HepG2 (cell line): ENCODE measurements at regions not wholly inside any gene's neighbourhood (a gene's known extent, or its start where the extent isn't known, plus 50 kb on each side); places are given as distances from the start of the nearest gene placed in this dataset.

Source experiments
- BHLHE40 ChIP-seq: IDR thresholded peaks from 2 replicates; pipeline ENCODE4 v1.6.1; 2011; ENCODE audit warnings: low read length, improper control_type of control experiment
- ELF1 ChIP-seq: sonication (generic); formaldehyde crosslinking; IDR thresholded peaks from 2 replicates; pipeline ENCODE4 v1.4.0; 2020; ENCODE audit warnings: missing genetic modification reagents
- KLF15 ChIP-seq: sonication (generic); formaldehyde crosslinking; IDR thresholded peaks from 2 replicates; pipeline ENCODE4 v1.8.1; 2023; ENCODE audit warnings: borderline replicate concordance, mild to moderate bottlenecking, inconsistent platforms, missing genetic modification reagents, mixed read lengths
- MEIS2 ChIP-seq: sonication (generic); formaldehyde crosslinking; IDR thresholded peaks from 2 replicates; pipeline ENCODE4 v1.9.0; 2021; ENCODE audit warnings: mild to moderate bottlenecking, missing genetic modification reagents
- PHB2 ChIP-seq: fragments of 450-650 bp; IDR thresholded peaks from 2 replicates; pipeline ENCODE4 v1.6.1; 2018; ENCODE audit not compliant: partially characterized antibody
- REPIN1 ChIP-seq: sonication (generic); formaldehyde crosslinking; IDR thresholded peaks from 2 replicates; pipeline ENCODE4 v1.8.0; 2022; ENCODE audit warnings: missing genetic modification reagents, low read depth, mild to moderate bottlenecking, borderline replicate concordance
- ZNF34 ChIP-seq: sonication (generic); formaldehyde crosslinking; IDR thresholded peaks from 2 replicates; pipeline ENCODE4 v1.4.0; 2020; ENCODE audit warnings: mild to moderate bottlenecking, missing genetic modification reagents, borderline replicate concordance
- ZNF430 ChIP-seq: sonication (generic); formaldehyde crosslinking; IDR thresholded peaks from 2 replicates; pipeline ENCODE4 v1.9.0; 2021; ENCODE audit warnings: mild to moderate bottlenecking, missing genetic modification reagents
- ZNF570 ChIP-seq: sonication (generic); formaldehyde crosslinking; IDR thresholded peaks from 2 replicates; pipeline ENCODE4 v1.4.0; 2020; ENCODE audit warnings: mild to moderate bottlenecking, missing genetic modification reagents, borderline replicate concordance
- TF ChIP-seq, protein P1 (sequence below), 2 experiments: sonication (generic) in 1 of 2; formaldehyde crosslinking in 1 of 2; IDR thresholded peaks; 2 replicates each; pipeline versions ENCODE4 v1.4.0 to v1.6.1; 2016 to 2020; ENCODE audit warnings: borderline replicate concordance in 1 of 2, low read depth in 1 of 2, mild to moderate bottlenecking in 1 of 2, missing genetic modification reagents in 1 of 2
- TF ChIP-seq, protein P2 (sequence below): sonication (generic); formaldehyde crosslinking; IDR thresholded peaks from 2 replicates; pipeline ENCODE4 v1.8.0; 2022; ENCODE audit warnings: missing genetic modification reagents, mild to moderate bottlenecking, moderate library complexity, borderline replicate concordance
- TF ChIP-seq, protein P3 (sequence below): sonication (generic); formaldehyde crosslinking; IDR thresholded peaks from 2 replicates; pipeline ENCODE4 v1.5.1; 2020; ENCODE audit warnings: mild to moderate bottlenecking, missing genetic modification reagents
- TF ChIP-seq, protein P4 (sequence below): IDR thresholded peaks from 2 replicates; pipeline ENCODE4 v1.6.1; 2016; ENCODE audit warnings: missing compliant biosample characterization, missing genetic modification reagents, borderline replicate concordance
- TF ChIP-seq, protein P5 (sequence below): IDR thresholded peaks from 2 replicates; pipeline ENCODE4 v1.6.1; 2016; ENCODE audit warnings: missing biosample characterization, missing genetic modification reagents, low read depth

DNA sequence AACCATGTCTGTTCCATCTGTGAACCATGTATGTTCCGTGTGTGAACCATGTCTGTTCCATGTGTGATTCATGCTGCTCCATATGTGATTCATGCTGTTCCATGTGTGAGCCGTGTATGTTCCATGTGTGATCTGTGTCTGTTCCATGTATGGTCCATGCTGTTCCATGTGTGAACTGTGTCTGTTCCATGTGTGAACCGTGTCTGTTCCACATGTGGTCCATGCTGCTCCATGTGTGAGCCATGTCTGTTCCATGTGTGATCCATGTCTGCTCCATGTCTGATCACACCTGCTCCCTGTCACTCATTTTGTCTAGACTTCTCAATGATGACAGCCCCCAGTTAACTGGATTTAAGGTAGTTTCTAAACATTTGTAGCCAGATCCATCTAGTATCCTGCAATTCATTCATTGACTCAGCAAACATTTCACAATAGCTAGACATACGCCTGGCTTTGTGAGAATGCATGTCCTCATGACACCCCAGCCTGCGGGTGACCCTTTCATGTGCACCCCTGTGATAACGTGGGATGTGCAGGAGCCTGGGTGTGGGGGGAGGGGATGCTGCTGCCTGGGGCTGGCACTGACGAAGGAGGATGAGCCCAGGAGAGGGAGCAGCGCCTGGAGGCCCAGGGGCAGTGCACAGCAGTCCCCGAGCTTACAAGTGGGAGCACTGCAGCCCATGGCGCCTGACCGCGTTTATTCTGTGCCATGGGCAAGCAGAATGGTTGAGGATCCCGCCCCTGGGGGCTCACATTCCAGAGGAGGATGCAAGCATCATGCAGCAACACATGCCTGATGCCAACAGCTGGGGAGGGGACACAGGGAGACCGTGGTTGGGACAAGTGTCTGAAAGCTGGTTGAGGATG, 74.1 kb upstream of the METTL9 start (continued):
- peak; percentile 100 for TF ChIP-seq ZNF34
- TF ChIP-seq, protein P1, sequence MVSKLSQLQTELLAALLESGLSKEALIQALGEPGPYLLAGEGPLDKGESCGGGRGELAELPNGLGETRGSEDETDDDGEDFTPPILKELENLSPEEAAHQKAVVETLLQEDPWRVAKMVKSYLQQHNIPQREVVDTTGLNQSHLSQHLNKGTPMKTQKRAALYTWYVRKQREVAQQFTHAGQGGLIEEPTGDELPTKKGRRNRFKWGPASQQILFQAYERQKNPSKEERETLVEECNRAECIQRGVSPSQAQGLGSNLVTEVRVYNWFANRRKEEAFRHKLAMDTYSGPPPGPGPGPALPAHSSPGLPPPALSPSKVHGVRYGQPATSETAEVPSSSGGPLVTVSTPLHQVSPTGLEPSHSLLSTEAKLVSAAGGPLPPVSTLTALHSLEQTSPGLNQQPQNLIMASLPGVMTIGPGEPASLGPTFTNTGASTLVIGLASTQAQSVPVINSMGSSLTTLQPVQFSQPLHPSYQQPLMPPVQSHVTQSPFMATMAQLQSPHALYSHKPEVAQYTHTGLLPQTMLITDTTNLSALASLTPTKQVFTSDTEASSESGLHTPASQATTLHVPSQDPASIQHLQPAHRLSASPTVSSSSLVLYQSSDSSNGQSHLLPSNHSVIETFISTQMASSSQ (IDR thresholded peaks at IDR 0.05; ENCODE audit: low read depth) = peak; percentile 79
- TF ChIP-seq, protein P1 (CRISPR knock-in tag; IDR thresholded peaks at IDR 0.05; ENCODE audit: borderline replicate concordance) = peak; percentile 97
- peak; percentile 55; the same call in 1 of the 2 replicates for TF ChIP-seq ZNF570 (CRISPR knock-in tag)
- TF ChIP-seq, protein P2, sequence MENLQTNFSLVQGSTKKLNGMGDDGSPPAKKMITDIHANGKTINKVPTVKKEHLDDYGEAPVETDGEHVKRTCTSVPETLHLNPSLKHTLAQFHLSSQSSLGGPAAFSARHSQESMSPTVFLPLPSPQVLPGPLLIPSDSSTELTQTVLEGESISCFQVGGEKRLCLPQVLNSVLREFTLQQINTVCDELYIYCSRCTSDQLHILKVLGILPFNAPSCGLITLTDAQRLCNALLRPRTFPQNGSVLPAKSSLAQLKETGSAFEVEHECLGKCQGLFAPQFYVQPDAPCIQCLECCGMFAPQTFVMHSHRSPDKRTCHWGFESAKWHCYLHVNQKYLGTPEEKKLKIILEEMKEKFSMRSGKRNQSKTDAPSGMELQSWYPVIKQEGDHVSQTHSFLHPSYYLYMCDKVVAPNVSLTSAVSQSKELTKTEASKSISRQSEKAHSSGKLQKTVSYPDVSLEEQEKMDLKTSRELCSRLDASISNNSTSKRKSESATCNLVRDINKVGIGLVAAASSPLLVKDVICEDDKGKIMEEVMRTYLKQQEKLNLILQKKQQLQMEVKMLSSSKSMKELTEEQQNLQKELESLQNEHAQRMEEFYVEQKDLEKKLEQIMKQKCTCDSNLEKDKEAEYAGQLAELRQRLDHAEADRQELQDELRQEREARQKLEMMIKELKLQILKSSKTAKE (CRISPR knock-in tag) = peak; percentile 99
- TF ChIP-seq KLF15 (CRISPR knock-in tag) = peak; percentile 84; the same call in 1 of the 2 replicates
- TF ChIP-seq, protein P3, sequence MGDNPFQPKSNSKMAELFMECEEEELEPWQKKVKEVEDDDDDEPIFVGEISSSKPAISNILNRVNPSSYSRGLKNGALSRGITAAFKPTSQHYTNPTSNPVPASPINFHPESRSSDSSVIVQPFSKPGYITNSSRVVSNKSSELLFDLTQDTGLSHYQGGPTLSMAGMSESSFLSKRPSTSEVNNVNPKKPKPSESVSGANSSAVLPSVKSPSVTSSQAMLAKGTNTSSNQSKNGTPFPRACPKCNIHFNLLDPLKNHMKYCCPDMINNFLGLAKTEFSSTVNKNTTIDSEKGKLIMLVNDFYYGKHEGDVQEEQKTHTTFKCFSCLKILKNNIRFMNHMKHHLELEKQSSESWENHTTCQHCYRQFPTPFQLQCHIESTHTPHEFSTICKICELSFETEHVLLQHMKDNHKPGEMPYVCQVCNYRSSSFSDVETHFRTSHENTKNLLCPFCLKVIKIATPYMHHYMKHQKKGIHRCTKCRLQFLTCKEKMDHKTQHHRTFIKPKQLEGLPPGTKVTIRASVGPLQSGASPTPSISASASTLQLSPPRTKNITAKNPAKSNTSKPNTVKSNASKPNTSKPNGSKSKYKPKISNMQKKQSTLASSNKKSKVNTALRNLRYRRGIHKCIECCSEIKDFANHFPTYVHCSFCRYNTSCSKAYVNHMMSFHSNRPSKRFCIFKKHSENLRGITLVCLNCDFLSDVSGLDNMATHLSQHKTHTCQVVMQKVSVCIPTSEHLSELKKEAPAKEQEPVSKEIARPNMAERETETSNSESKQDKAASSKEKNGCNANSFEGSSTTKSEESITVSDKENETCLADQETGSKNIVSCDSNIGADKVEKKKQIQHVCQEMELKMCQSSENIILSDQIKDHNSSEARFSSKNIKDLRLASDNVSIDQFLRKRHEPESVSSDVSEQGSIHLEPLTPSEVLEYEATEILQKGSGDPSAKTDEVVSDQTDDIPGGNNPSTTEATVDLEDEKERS (CRISPR knock-in tag) = peak; percentile 77; the same call in 1 of the 2 replicates
- peak; percentile 13 for TF ChIP-seq PHB2
- TF ChIP-seq, protein P4, sequence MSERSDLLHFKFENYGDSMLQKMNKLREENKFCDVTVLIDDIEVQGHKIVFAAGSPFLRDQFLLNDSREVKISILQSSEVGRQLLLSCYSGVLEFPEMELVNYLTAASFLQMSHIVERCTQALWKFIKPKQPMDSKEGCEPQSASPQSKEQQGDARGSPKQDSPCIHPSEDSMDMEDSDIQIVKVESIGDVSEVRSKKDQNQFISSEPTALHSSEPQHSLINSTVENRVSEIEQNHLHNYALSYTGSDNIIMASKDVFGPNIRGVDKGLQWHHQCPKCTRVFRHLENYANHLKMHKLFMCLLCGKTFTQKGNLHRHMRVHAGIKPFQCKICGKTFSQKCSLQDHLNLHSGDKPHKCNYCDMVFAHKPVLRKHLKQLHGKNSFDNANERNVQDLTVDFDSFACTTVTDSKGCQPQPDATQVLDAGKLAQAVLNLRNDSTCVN (CRISPR knock-in tag) = peak; percentile 46
- peak; percentile 91; the same call in 1 of the 2 replicates for TF ChIP-seq ZNF430 (CRISPR knock-in tag)
- TF ChIP-seq, protein P5, sequence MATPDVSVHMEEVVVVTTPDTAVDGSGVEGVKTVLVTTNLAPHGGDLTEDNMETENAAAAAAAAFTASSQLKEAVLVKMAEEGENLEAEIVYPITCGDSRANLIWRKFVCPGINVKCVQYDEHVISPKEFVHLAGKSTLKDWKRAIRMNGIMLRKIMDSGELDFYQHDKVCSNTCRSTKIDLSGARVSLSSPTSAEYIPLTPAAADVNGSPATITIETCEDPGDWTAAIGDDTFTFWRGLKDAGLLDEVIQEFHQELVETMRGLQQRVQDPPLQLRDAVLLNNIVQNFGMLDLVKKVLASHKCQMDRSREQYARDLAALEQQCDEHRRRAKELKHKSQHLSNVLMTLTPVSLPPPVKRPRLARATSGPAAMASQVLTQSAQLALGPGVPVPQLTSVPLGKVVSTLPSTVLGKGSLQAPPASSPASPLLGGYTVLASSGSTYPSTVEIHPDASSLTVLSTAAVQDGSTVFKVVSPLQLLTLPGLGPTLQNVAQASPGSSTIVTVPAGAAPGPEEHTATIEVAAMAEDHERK = 0 out of 2 replicates have a peak, but pooled peaks have one; percentile 31
- peak; percentile 67; the same call in 1 of the 2 replicates for TF ChIP-seq ELF1 (CRISPR knock-in tag)
- TF ChIP-seq MEIS2 (CRISPR knock-in tag) = peak; percentile 75
- TF ChIP-seq BHLHE40 = peak; percentile 92
- peak; percentile 99 for TF ChIP-seq REPIN1 (CRISPR knock-in tag)
